H1 (cell line): ENCODE measurements at regions not wholly inside any gene's neighbourhood (a gene's known extent, or its start where the extent isn't known, plus 50 kb on each side); places are given as distances from the start of the nearest gene placed in this dataset.

ENCODE experiments used
- CTCF ChIA-PET: fragments of 300-600 bp; sonication (Branson Sonifier 250); formaldehyde crosslinking; loops from one replicate; lab custom pipeline; 2021; ENCODE audit not compliant: partially characterized antibody; lab: Charles Lee
- POLR2A ChIA-PET: fragments of 300-600 bp; sonication (Branson Sonifier 250); formaldehyde crosslinking; loops from one replicate; lab custom pipeline; 2021; ENCODE audit warnings: inconsistent platforms; ENCODE audit not compliant: partially characterized antibody; lab: Charles Lee
- DNase-seq, 2 experiments: peaks; one replicate each; pipeline versions ENCODE4 v3.0.0 to v3.0.0-alpha.2; 2010 to 2022; ENCODE audit warnings: low spot score in 2 of 2, low read depth in 1 of 2, mixed read lengths in 1 of 2
- FAIRE-seq: peaks from 2 replicates; lab custom pipeline; 2011; peaks lifted over from hg19 to GRCh38; lab: Jason Lieb, UNC
- H2AFZ ChIP-seq: 2 replicates; pipeline ENCODE4 v1.8.1; 2012; ENCODE audit warnings: low read length, inconsistent platforms
- H2AK5ac ChIP-seq: 2 replicates; pipeline ENCODE4 v1.6.1; 2013; ENCODE audit warnings: low read depth, low read length
- H2BK120ac ChIP-seq: replicated peaks from 2 replicates; pipeline ENCODE3; 2013; ENCODE audit warnings: low read depth, low read length, inconsistent platforms
- H2BK12ac ChIP-seq: 2 replicates; pipeline ENCODE4 v1.6.1; 2013; ENCODE audit warnings: low read depth, low read length
- H2BK15ac ChIP-seq: 2 replicates; pipeline ENCODE4 v1.6.1; 2013; ENCODE audit warnings: low read length
- H2BK20ac ChIP-seq: 2 replicates; pipeline ENCODE4 v1.6.1; 2013; ENCODE audit warnings: low read length
- H2BK5ac ChIP-seq: 2 replicates; pipeline ENCODE4 v1.6.1; 2013; ENCODE audit warnings: low read depth, low read length
- H3K14ac ChIP-seq: 2 replicates; pipeline ENCODE4 v1.6.1; 2013; ENCODE audit warnings: inconsistent platforms; ENCODE audit not compliant: insufficient read length
- H3K18ac ChIP-seq: 2 replicates; pipeline ENCODE4 v1.6.1; 2013; ENCODE audit warnings: low read length; ENCODE audit errors: extremely low read depth
- H3K23ac ChIP-seq: 2 replicates; pipeline ENCODE4 v1.6.1; 2013; ENCODE audit warnings: inconsistent platforms; ENCODE audit not compliant: insufficient read length
- H3K23me2 ChIP-seq: 2 replicates; pipeline ENCODE4 v1.6.1; 2013; ENCODE audit warnings: low read depth, low read length
- H3K27ac ChIP-seq: 2 replicates; pipeline ENCODE4 v1.6.1; 2011; ENCODE audit warnings: low read depth, low read length, inconsistent platforms
- H3K27me3 ChIP-seq, 4 experiments: replicated peaks in 1 of 4; 1 replicate in 1 of 4; 2 replicates in 3 of 4; pipeline versions ENCODE4 v1.6.1 to v1.8.1; 2011 to 2013; ENCODE audit warnings: low read length in 3 of 4, mild to moderate bottlenecking in 3 of 4, inconsistent platforms in 2 of 4, mixed read lengths in 2 of 4, moderate library complexity in 1 of 4; ENCODE audit not compliant: control insufficient read depth in 3 of 4, insufficient read depth in 3 of 4; ENCODE audit errors: extremely low read depth in 1 of 4
- H3K36me3 ChIP-seq, 4 experiments: 2 replicates each; pipeline versions ENCODE4 v1.6.1 to v1.8.1; 2011 to 2013; ENCODE audit warnings: mild to moderate bottlenecking in 4 of 4, low read length in 3 of 4, moderate library complexity in 2 of 4, control low read depth in 1 of 4, inconsistent platforms in 1 of 4; ENCODE audit not compliant: insufficient read depth in 4 of 4, control insufficient read depth in 2 of 4
- H3K4ac ChIP-seq: replicated peaks from 2 replicates; pipeline ENCODE3; 2013; ENCODE audit warnings: low read length, low read depth, mixed read lengths, inconsistent platforms; ENCODE audit not compliant: insufficient read length
- H3K4me1 ChIP-seq, 4 experiments: replicated peaks in 1 of 4; 1 replicate in 1 of 4; 2 replicates in 3 of 4; pipeline versions ENCODE4 v1.6.1 to v1.8.1; 2011 to 2013; ENCODE audit warnings: low read length in 3 of 4, inconsistent platforms in 2 of 4, mixed read lengths in 1 of 4; ENCODE audit not compliant: insufficient read depth in 4 of 4, control insufficient read depth in 3 of 4
- H3K4me2 ChIP-seq, 2 experiments: 2 replicates each; pipeline versions ENCODE4 v1.6.1 to v1.8.1; 2011 to 2013; ENCODE audit warnings: low read depth in 2 of 2, low read length in 2 of 2, control low read depth in 1 of 2, inconsistent platforms in 1 of 2, mild to moderate bottlenecking in 1 of 2; ENCODE audit not compliant: insufficient read depth in 1 of 2
- H3K4me3 ChIP-seq, 4 experiments: fragments of 200-600, 300-600 bp in 1 of 4; sonication (generic), shearing (Covaris generic), sonication (Bioruptor Twin) in 1 of 4; 2 replicates each; pipeline versions ENCODE4 v1.5.1 to v1.8.1; 2011 to 2016; ENCODE audit warnings: low read length in 4 of 4, low read depth in 3 of 4, control low read depth in 2 of 4, inconsistent platforms in 2 of 4, mild to moderate bottlenecking in 2 of 4, mixed read lengths in 1 of 4, moderate library complexity in 1 of 4; ENCODE audit not compliant: insufficient read depth in 2 of 4; ENCODE audit errors: extremely low read depth in 1 of 4
- H3K56ac ChIP-seq: replicated peaks from 2 replicates; pipeline ENCODE3; 2013; ENCODE audit warnings: low read depth, mild to moderate bottlenecking, mixed read lengths, low read length, inconsistent platforms; ENCODE audit not compliant: insufficient read length
- H3K79me1 ChIP-seq: 2 replicates; pipeline ENCODE4 v1.6.1; 2013; ENCODE audit warnings: low read depth, low read length, control low read depth
- H3K79me2 ChIP-seq, 2 experiments: 2 replicates each; pipeline versions ENCODE4 v1.6.1 to v1.8.1; 2012 to 2013; ENCODE audit warnings: low read length in 2 of 2, mild to moderate bottlenecking in 2 of 2, inconsistent platforms in 1 of 2; ENCODE audit not compliant: insufficient read depth in 2 of 2, control insufficient read depth in 1 of 2
- H3K9ac ChIP-seq, 4 experiments: replicated peaks in 1 of 4; 1 replicate in 1 of 4; 2 replicates in 3 of 4; pipeline versions ENCODE4 v1.6.1 to v1.8.1; 2011 to 2013; ENCODE audit warnings: low read depth in 3 of 4, low read length in 3 of 4, control low read depth in 2 of 4, mild to moderate bottlenecking in 2 of 4, moderate library complexity in 2 of 4, inconsistent platforms in 1 of 4; ENCODE audit errors: extremely low read depth in 1 of 4
- H3K9me3 ChIP-seq, 2 experiments: 2 replicates each; pipeline versions ENCODE4 v1.6.1 to v1.8.1; 2012 to 2013; ENCODE audit warnings: mild to moderate bottlenecking in 2 of 2, moderate library complexity in 2 of 2, control low read depth in 1 of 2, inconsistent platforms in 1 of 2, low read depth in 1 of 2, low read length in 1 of 2, mixed read lengths in 1 of 2; ENCODE audit not compliant: insufficient read depth in 2 of 2
- H4K20me1 ChIP-seq, 2 experiments: replicated peaks in 1 of 2; 2 replicates each; pipeline versions ENCODE3 to v1.8.1; 2011 to 2013; ENCODE audit warnings: inconsistent platforms in 2 of 2, low read length in 2 of 2, mild to moderate bottlenecking in 1 of 2; ENCODE audit not compliant: insufficient read depth in 2 of 2, control insufficient read depth in 1 of 2
- H4K5ac ChIP-seq: 2 replicates; pipeline ENCODE4 v1.6.1; 2013; ENCODE audit warnings: low read length, low read depth, mixed read lengths, inconsistent platforms; ENCODE audit not compliant: insufficient read length
- H4K8ac ChIP-seq: 2 replicates; pipeline ENCODE4 v1.8.0; 2013; ENCODE audit warnings: mild to moderate bottlenecking, moderate library complexity, low read length, inconsistent platforms; ENCODE audit not compliant: insufficient read depth; ENCODE audit errors: extremely low read depth
- H4K91ac ChIP-seq: replicated peaks from 2 replicates; pipeline ENCODE3; 2013; ENCODE audit warnings: low read length, mixed read lengths, inconsistent platforms; ENCODE audit not compliant: insufficient read length
- CHD1 ChIP-seq: IDR thresholded peaks from 2 replicates; pipeline ENCODE4 v1.6.1; 2012; ENCODE audit warnings: low read depth, low read length, improper control_type of control experiment
- CTBP2 ChIP-seq: IDR thresholded peaks from 2 replicates; pipeline ENCODE4 v1.7.0; 2011; ENCODE audit warnings: borderline replicate concordance, mild to moderate bottlenecking, moderate library complexity, mixed read lengths, low read length; ENCODE audit not compliant: insufficient read depth, insufficient read length
- CTCF ChIP-seq, 3 experiments: IDR thresholded peaks; 1 replicate in 2 of 3; 2 replicates in 1 of 3; pipeline versions ENCODE4 v1.5.1 to v1.6.1; 2011; ENCODE audit warnings: low read length in 3 of 3, mild to moderate bottlenecking in 3 of 3, inconsistent platforms in 2 of 3, low read depth in 1 of 3, moderate library complexity in 1 of 3; ENCODE audit not compliant: insufficient read depth in 1 of 3; ENCODE audit errors: control extremely low read depth in 1 of 3
- EGR1 ChIP-seq: IDR thresholded peaks from 2 replicates; pipeline ENCODE4 v1.6.1; 2011; ENCODE audit warnings: low read depth, low read length, borderline replicate concordance
- EP300 ChIP-seq, 2 experiments: IDR thresholded peaks; 1 replicate in 1 of 2; 2 replicates in 1 of 2; pipeline ENCODE4 v1.6.1; 2011 to 2012; ENCODE audit warnings: low read depth in 2 of 2, low read length in 2 of 2, mild to moderate bottlenecking in 2 of 2, borderline replicate concordance in 1 of 2, inconsistent platforms in 1 of 2, moderate library complexity in 1 of 2
- HDAC6 ChIP-seq: IDR thresholded peaks from one replicate; pipeline ENCODE4 v1.7.1; 2012; ENCODE audit warnings: low read depth, mild to moderate bottlenecking, inconsistent platforms, low read length, moderate library complexity
- NANOG ChIP-seq: IDR thresholded peaks from 2 replicates; pipeline ENCODE4 v1.6.1; 2011; ENCODE audit warnings: low read length, low read depth, mild to moderate bottlenecking, inconsistent platforms; ENCODE audit not compliant: insufficient read depth, poor library complexity, severe bottlenecking
- SIX5 ChIP-seq: IDR thresholded peaks from 2 replicates; pipeline ENCODE4 v1.6.1; 2011; ENCODE audit warnings: mild to moderate bottlenecking, low read depth, low read length
- SP4 ChIP-seq: IDR thresholded peaks from 2 replicates; pipeline ENCODE4 v1.6.1; 2012; ENCODE audit warnings: low read length, inconsistent platforms
- TAF7 ChIP-seq: optimal IDR thresholded peaks from 2 replicates; pipeline ENCODE3; 2011; ENCODE audit warnings: low read depth, mild to moderate bottlenecking, inconsistent platforms, low read length, moderate library complexity, borderline replicate concordance
- TEAD4 ChIP-seq: IDR thresholded peaks from 2 replicates; pipeline ENCODE4 v1.6.1; 2012; ENCODE audit warnings: low read depth, low read length, inconsistent platforms, mixed read lengths
- WGBS, 2 experiments: shearing (Covaris generic) in 1 of 2; methylation state at CpG; one replicate each; pipeline versions ENCODE4 v1.1.6 to v1.1.7; 2013 to 2015; ENCODE audit warnings: low lambda C conversion rate in 2 of 2, mixed read lengths in 2 of 2, inconsistent platforms in 1 of 2, low coverage in 1 of 2, missing lambda C conversion rate in 1 of 2; ENCODE audit not compliant: insufficient replicate concordance in 2 of 2, insufficient coverage in 1 of 2, insufficient read length in 1 of 2; ENCODE audit errors: extremely low coverage in 1 of 2, missing lambda C conversion rate in 1 of 2; 5-methylcytosine and 5-hydroxymethylcytosine counted together

DNA sequence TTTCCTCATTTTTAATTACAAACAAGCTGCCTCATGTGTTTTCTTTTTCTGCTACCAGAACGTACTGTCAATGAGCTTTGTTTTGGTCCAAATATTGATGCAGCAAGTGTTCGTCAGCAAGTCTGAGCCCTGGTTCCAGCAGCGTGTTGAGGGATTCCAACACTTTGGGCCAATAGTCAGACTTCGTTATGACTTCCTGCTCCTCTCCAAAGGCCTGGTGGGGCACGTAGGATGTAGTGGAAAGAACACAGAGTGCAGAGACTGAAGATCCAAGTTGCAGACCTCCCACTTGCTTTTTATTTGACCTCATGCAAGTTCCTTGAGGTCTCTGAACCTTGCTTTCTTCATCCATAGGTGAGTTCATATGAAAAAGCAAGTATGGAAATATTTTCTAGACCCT is 138.2 kb downstream of the BBOX1 start:
- Histone ChIP-seq H3K18ac (no peak overlapping the region), H3K27me3 (no peaks in the 10 kb centered on the region), H2BK120ac (no peak overlapping the region), H3K23ac (no peak overlapping the region), H2BK5ac (no peak overlapping the region), H3K4me1 (no peaks in the 10 kb centered on the region), H4K8ac (no peak overlapping the region), H2BK12ac (no peak overlapping the region), H3K9me3 (no peaks in the 10 kb centered on the region), H3K56ac (no peak overlapping the region), H4K5ac (no peak overlapping the region), H3K23me2 (no peaks in the 10 kb centered on the region), H3K4ac (no peak overlapping the region), H3K4me2 (no peak overlapping the region), H2AK5ac (no peak overlapping the region), H3K79me2 (no peaks in the 10 kb centered on the region), H3K36me3 (no peaks in the 10 kb centered on the region), H3K14ac (no peak overlapping the region), H3K27ac (no peak overlapping the region), H2BK20ac (no peak overlapping the region), H2BK15ac (no peak overlapping the region), H2AFZ (no peak overlapping the region), H3K4me3 (no peak overlapping the region), H4K91ac (no peak overlapping the region), H3K9ac (no peak overlapping the region), H3K79me1 (no peaks in the 10 kb centered on the region), H4K20me1 (no peaks in the 10 kb centered on the region)
- WGBS, 2 experiments = 89% methylated on average over 5 of the region's 5 CpGs; no CpG with 5 or more reads in 1 of the 2 experiments
- FAIRE-seq = no peak
- TF ChIP-seq TAF7 (no peak), CTCF (IDR thresholded peaks at IDR 0.05; ENCODE audit: control extremely low read depth in 1 of 3, insufficient read depth in 1 of 3, low read depth in 1 of 3, low read length in 3 of 3) (no peak), SIX5 (no peak), EGR1 (no peak), TEAD4 (no peak), NANOG (no peak), CTBP2 (no peak), SP4 (no peak), HDAC6 (no peak), CHD1 (no peak), EP300 (IDR thresholded peaks at IDR 0.05; ENCODE audit: borderline replicate concordance in 1 of 2, low read depth in 2 of 2, low read length in 2 of 2) (no peak)
- POLR2A ChIA-PET = no interaction called here
- CTCF ChIA-PET = interaction anchor here (1.1 to 1.4 kb wide), 3 partner anchors 118 to 320 kb away, joined by 3 to 5 read pairs (median 4); no protein-coding TSS in a partner anchor
- DNase-seq = no peak
